SK-N-SH (cell line): ENCODE measurements at regions not wholly inside any gene's neighbourhood (a gene's known extent, or its start where the extent isn't known, plus 50 kb on each side); places are given as distances from the start of the nearest gene placed in this dataset.

Source experiments
- CTCF ChIA-PET: fragments of 300-600, 350-600 bp; formaldehyde crosslinking; extraction: SDS; loops from one replicate; lab custom pipeline; 2021; lab: Yijun Ruan, JAX
- POLR2A ChIA-PET: fragments of 350-600 bp; sonication (Branson Sonifier 250); formaldehyde crosslinking; extraction: SDS; loops from one replicate; lab custom pipeline; 2020; ENCODE audit warnings: antibody characterized with exemption, inconsistent platforms; lab: Yijun Ruan, JAX
- DNase-seq: peaks from one replicate; pipeline ENCODE4 v3.0.0; 2012
- H2AFZ ChIP-seq: fragments of 200-600 bp; sonication (generic); 2 replicates; pipeline ENCODE4 v1.8.1; 2016; ENCODE audit warnings: antibody characterized with exemption, mild to moderate bottlenecking, low read depth
- H3F3A ChIP-seq: fragments of 200-600 bp; sonication (generic); replicated peaks from 2 replicates; pipeline ENCODE3; 2016; ENCODE audit warnings: antibody characterized with exemption, mild to moderate bottlenecking; ENCODE audit not compliant: insufficient read depth
- H3K27ac ChIP-seq, 2 experiments: fragments of 200-500 bp in 1 of 2; fragments of 200-600 bp in 1 of 2; sonication (Bioruptor generic) in 1 of 2; sonication (generic), shearing (Covaris generic) in 1 of 2; 2 replicates each; pipeline versions ENCODE4 v1.5.1 to v1.6.1; 2014 to 2016; ENCODE audit warnings: low read depth in 2 of 2, inconsistent platforms in 1 of 2, low read length in 1 of 2, mild to moderate bottlenecking in 1 of 2, mixed read lengths in 1 of 2
- H3K27me3 ChIP-seq: fragments of 200-600 bp; sonication (generic), shearing (Covaris generic); 2 replicates; pipeline ENCODE4 v1.6.1; 2016; ENCODE audit warnings: mixed run types; ENCODE audit not compliant: insufficient read depth
- H3K36me3 ChIP-seq, 2 experiments: fragments of 200-500 bp in 1 of 2; fragments of 200-600 bp in 1 of 2; sonication (Bioruptor generic) in 1 of 2; sonication (generic) in 1 of 2; replicated peaks in 1 of 2; 2 replicates each; pipeline versions ENCODE3 to v1.5.1; 2014 to 2016; ENCODE audit warnings: low read length in 1 of 2, mild to moderate bottlenecking in 1 of 2; ENCODE audit not compliant: insufficient read depth in 2 of 2, control insufficient read depth in 1 of 2
- H3K4me1 ChIP-seq, 2 experiments: fragments of 200-500 bp in 1 of 2; fragments of 200-600 bp in 1 of 2; sonication (Bioruptor generic) in 1 of 2; sonication (generic), shearing (Covaris generic) in 1 of 2; 2 replicates each; pipeline versions ENCODE4 v1.5.1 to v1.6.1; 2014 to 2016; ENCODE audit warnings: low read depth in 1 of 2, low read length in 1 of 2, mixed run types in 1 of 2; ENCODE audit not compliant: insufficient read depth in 2 of 2, control insufficient read depth in 1 of 2
- H3K4me2 ChIP-seq: fragments of 200-600 bp; sonication (generic), shearing (Covaris generic); 2 replicates; pipeline ENCODE4 v1.6.1; 2017; ENCODE audit warnings: mixed run types
- H3K4me3 ChIP-seq, 2 experiments: fragments of 200-500 bp in 1 of 2; fragments of 200-600 bp in 1 of 2; sonication (Bioruptor generic) in 1 of 2; sonication (generic), shearing (Covaris generic) in 1 of 2; 2 replicates each; pipeline versions ENCODE4 v1.5.1 to v1.8.1; 2014 to 2016; ENCODE audit warnings: low read depth in 2 of 2, inconsistent platforms in 1 of 2, low read length in 1 of 2, mild to moderate bottlenecking in 1 of 2, mixed read lengths in 1 of 2, moderate library complexity in 1 of 2
- H3K79me2 ChIP-seq: fragments of 200-600 bp; sonication (generic); 2 replicates; pipeline ENCODE4 v1.8.1; 2017; ENCODE audit warnings: mild to moderate bottlenecking; ENCODE audit not compliant: insufficient read depth
- H3K9ac ChIP-seq: fragments of 200-600 bp; sonication (generic); 2 replicates; pipeline ENCODE4 v1.6.1; 2017; ENCODE audit warnings: mixed run types
- H3K9me2 ChIP-seq: fragments of 200-600 bp; sonication (generic); 2 replicates; pipeline ENCODE4 v1.6.1; 2017; ENCODE audit warnings: mixed run types
- H3K9me3 ChIP-seq: fragments of 200-600 bp; sonication (generic); 2 replicates; pipeline ENCODE4 v1.6.1; 2017; ENCODE audit warnings: mixed run types, mild to moderate bottlenecking, moderate library complexity
- H4K20me1 ChIP-seq: fragments of 200-600 bp; sonication (generic); 2 replicates; pipeline ENCODE4 v1.6.1; 2017; ENCODE audit warnings: mild to moderate bottlenecking, mixed run types; ENCODE audit not compliant: insufficient read depth
- EP300 ChIP-seq, 2 experiments: IDR thresholded peaks; 2 replicates each; pipeline versions ENCODE4 v1.4.0 to v1.6.1; 2012; ENCODE audit warnings: borderline replicate concordance in 1 of 2, low read depth in 1 of 2, low read length in 1 of 2
- FOXM1 ChIP-seq: IDR thresholded peaks from 2 replicates; pipeline ENCODE4 v1.4.0; 2012; ENCODE audit warnings: low read depth, mild to moderate bottlenecking
- JUND ChIP-seq: IDR thresholded peaks from 2 replicates; pipeline ENCODE4 v1.4.0; 2012
- NRF1 ChIP-seq: IDR thresholded peaks from 2 replicates; pipeline ENCODE4 v1.6.1; 2012; ENCODE audit warnings: low read depth, mild to moderate bottlenecking, low read length
- SMC3 ChIP-seq: IDR thresholded peaks from 2 replicates; pipeline ENCODE4 v1.6.1; 2012; ENCODE audit warnings: low read depth, low read length, improper control_type of control experiment
- TAF1 ChIP-seq: IDR thresholded peaks from 2 replicates; pipeline ENCODE4 v1.6.1; 2012; ENCODE audit warnings: low read depth, mild to moderate bottlenecking, low read length, moderate library complexity, borderline replicate concordance
- TCF12 ChIP-seq: IDR thresholded peaks from 2 replicates; pipeline ENCODE4 v1.4.0; 2012
- WGBS: methylation state at CpG from one replicate; pipeline ENCODE4 v1.1.6; 2017; ENCODE audit warnings: low lambda C conversion rate; 5-methylcytosine and 5-hydroxymethylcytosine counted together
- TF ChIP-seq, protein P1 (sequence below): IDR thresholded peaks from 2 replicates; pipeline ENCODE4 v1.6.1; 2012; ENCODE audit warnings: mild to moderate bottlenecking, low read depth, low read length, moderate library complexity
- TF ChIP-seq, protein P2 (sequence below): IDR thresholded peaks from 2 replicates; pipeline ENCODE4; 2012

DNA sequence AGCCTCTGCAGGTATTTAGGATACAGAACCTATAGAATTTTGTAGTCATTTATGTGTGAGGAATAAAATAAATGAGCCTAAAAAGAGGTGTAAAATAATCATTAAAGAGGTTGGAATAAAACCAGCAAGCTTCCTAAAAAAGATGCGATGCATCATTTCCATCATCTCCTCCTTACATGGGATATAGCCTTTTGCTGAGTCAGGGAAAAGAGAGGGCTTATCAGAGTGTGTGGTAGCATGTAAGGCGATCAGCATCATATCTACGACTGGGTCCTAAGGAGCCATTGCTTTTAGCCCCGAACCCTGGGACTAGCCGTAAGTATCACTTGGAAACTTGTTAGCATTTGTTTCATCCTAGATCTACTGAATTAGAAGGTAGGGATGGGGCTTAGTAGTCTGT, 94.9 kb downstream of the DTWD1 start:
- Histone ChIP-seq H3K79me2 (no peaks in the 10 kb centered on the region), H3K4me3 (no peak overlapping the region), H3F3A (no peaks in the 10 kb centered on the region), H3K27ac (no peak overlapping the region), H3K9me3 (no peaks in the 10 kb centered on the region), H3K4me2 (no peak overlapping the region), H3K27me3 (no peaks in the 10 kb centered on the region), H3K36me3 (no peaks in the 10 kb centered on the region), H3K4me1 (no peaks in the 10 kb centered on the region), H2AFZ (no peak overlapping the region), H4K20me1 (no peaks in the 10 kb centered on the region), H3K9ac (no peak overlapping the region), H3K9me2 (no peaks in the 10 kb centered on the region)
- no peak for DNase-seq
- WGBS: 64% methylated on average over 5 of the region's 5 CpGs
- TF ChIP-seq, protein P1, sequence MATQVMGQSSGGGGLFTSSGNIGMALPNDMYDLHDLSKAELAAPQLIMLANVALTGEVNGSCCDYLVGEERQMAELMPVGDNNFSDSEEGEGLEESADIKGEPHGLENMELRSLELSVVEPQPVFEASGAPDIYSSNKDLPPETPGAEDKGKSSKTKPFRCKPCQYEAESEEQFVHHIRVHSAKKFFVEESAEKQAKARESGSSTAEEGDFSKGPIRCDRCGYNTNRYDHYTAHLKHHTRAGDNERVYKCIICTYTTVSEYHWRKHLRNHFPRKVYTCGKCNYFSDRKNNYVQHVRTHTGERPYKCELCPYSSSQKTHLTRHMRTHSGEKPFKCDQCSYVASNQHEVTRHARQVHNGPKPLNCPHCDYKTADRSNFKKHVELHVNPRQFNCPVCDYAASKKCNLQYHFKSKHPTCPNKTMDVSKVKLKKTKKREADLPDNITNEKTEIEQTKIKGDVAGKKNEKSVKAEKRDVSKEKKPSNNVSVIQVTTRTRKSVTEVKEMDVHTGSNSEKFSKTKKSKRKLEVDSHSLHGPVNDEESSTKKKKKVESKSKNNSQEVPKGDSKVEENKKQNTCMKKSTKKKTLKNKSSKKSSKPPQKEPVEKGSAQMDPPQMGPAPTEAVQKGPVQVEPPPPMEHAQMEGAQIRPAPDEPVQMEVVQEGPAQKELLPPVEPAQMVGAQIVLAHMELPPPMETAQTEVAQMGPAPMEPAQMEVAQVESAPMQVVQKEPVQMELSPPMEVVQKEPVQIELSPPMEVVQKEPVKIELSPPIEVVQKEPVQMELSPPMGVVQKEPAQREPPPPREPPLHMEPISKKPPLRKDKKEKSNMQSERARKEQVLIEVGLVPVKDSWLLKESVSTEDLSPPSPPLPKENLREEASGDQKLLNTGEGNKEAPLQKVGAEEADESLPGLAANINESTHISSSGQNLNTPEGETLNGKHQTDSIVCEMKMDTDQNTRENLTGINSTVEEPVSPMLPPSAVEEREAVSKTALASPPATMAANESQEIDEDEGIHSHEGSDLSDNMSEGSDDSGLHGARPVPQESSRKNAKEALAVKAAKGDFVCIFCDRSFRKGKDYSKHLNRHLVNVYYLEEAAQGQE: no peak
- TF ChIP-seq SMC3: no peak
- no peak for TF ChIP-seq FOXM1
- TF ChIP-seq NRF1: no peak
- no peak for TF ChIP-seq TCF12
- TF ChIP-seq TAF1: no peak
- TF ChIP-seq JUND: no peak
- TF ChIP-seq, protein P2, sequence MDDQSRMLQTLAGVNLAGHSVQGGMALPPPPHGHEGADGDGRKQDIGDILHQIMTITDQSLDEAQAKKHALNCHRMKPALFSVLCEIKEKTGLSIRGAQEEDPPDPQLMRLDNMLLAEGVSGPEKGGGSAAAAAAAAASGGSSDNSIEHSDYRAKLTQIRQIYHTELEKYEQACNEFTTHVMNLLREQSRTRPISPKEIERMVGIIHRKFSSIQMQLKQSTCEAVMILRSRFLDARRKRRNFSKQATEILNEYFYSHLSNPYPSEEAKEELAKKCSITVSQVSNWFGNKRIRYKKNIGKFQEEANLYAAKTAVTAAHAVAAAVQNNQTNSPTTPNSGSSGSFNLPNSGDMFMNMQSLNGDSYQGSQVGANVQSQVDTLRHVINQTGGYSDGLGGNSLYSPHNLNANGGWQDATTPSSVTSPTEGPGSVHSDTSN: no peak
- ChIA-PET POLR2A (no interaction called here), CTCF (interaction anchor here (0.6 to 1.0 kb wide), 2 partner anchors 137 to 287 kb away, joined by 3 read pairs; no protein-coding TSS in a partner anchor)

DNA sequence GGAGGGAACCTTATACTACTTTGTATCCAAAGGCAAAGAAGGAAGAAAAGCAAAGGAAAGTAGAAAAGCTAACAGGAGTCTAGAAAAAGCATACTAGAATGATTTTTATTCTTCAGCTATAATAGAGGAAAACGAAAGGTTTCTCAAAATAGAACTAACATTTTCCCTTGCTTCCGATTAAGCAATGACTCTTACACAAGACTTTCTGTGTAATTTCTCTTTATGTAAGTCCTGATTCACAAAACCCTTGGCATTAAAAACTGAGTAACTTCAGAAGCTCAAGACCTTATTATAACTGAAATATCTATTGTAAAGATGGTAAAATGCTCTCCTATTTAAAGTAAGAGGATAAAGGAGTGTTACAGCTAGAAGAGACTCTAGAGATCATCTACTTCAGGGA, 97.4 kb downstream of the DTWD1 start:
- TF ChIP-seq EP300 (IDR thresholded peaks at IDR 0.05; ENCODE audit: borderline replicate concordance in 1 of 2, low read depth in 1 of 2, low read length in 1 of 2): no peak
- no peak for TF ChIP-seq TAF1
- TF ChIP-seq, protein P1: no peak
- H3K27me3 ChIP-seq: no peaks in the 10 kb centered on the region
- no peaks in the 10 kb centered on the region for H3K9me2 ChIP-seq
- no peaks in the 10 kb centered on the region for H3F3A ChIP-seq
- no peak for DNase-seq
- H3K4me3 ChIP-seq: no peak overlapping the region
- no peaks in the 10 kb centered on the region for H4K20me1 ChIP-seq
- 51% methylated on average over 2 of the region's 2 CpGs for WGBS
- no peaks in the 10 kb centered on the region for H3K9me3 ChIP-seq
- no peak overlapping the region for H3K4me2 ChIP-seq
- no peak overlapping the region for H3K27ac ChIP-seq
- CTCF ChIA-PET: no interaction called here
- POLR2A ChIA-PET: no interaction called here
- no peaks in the 10 kb centered on the region for H3K4me1 ChIP-seq
- H3K79me2 ChIP-seq: no peaks in the 10 kb centered on the region
- no peak overlapping the region for H3K9ac ChIP-seq
- H2AFZ ChIP-seq: no peak overlapping the region
- H3K36me3 ChIP-seq: no peaks in the 10 kb centered on the region
